ENCODE measurements at regions not wholly inside any gene's neighbourhood (a gene's known extent, or its start where the extent isn't known, plus 50 kb on each side); places are given as distances from the start of the nearest gene placed in this dataset.
"Not testable (repeated sequence)": the region's sequence is repeated elsewhere in the genome, so short reads cannot be mapped to it uniquely, and the experiment has no call there.

GRCh38 chr13:80074811-80075210 is 266.1 kb downstream of the SPRY2 start:
- DNase-seq (ENCODE audit: low read depth), result no peak

- no peak for DNase-seq (ENCODE audit: low read depth)
Observed at GRCh38 chr13:80074143-80074752, 266.7 kb downstream of the SPRY2 start.

GRCh38 chr13:80072231-80072630 is 268.7 kb downstream of the SPRY2 start:
- no peak for DNase-seq (ENCODE audit: low read depth)

GRCh38 chr13:80070024-80070703 is 270.8 kb downstream of the SPRY2 start:
- DNase-seq (ENCODE audit: low read depth), result no peak

- no peak for DNase-seq (ENCODE audit: low read depth)
Observed at GRCh38 chr13:80069374-80069773, 271.6 kb downstream of the SPRY2 start.

GRCh38 chr13:80065996-80066395 is 274.9 kb downstream of the SPRY2 start:
- no peak for DNase-seq (ENCODE audit: low read depth)

GRCh38 chr13:80062416-80062815 is 278.5 kb downstream of the SPRY2 start:
- DNase-seq (ENCODE audit: low read depth), result not testable (repeated sequence)

GRCh38 chr13:80059789-80060188 is 281.1 kb downstream of the SPRY2 start:
- DNase-seq (ENCODE audit: low read depth), result no peak

GRCh38 chr13:80058626-80059025 is 282.3 kb downstream of the SPRY2 start:
- no peak for DNase-seq (ENCODE audit: low read depth)

GRCh38 chr13:80055847-80056246 is 285.1 kb downstream of the SPRY2 start:
- DNase-seq (ENCODE audit: low read depth), result no peak

GRCh38 chr13:80054806-80055205 is 286.1 kb downstream of the SPRY2 start:
- DNase-seq (ENCODE audit: low read depth), result no peak

GRCh38 chr13:80052286-80052685 is 288.6 kb downstream of the SPRY2 start:
- DNase-seq (ENCODE audit: low read depth), result no peak

GRCh38 chr13:80050252-80050651 is 290.7 kb downstream of the SPRY2 start:
- DNase-seq (ENCODE audit: low read depth), result no peak

GRCh38 chr13:80048802-80049201 is 292.1 kb downstream of the SPRY2 start:
- peak; percentile 95 for DNase-seq (ENCODE audit: low read depth)

GRCh38 chr13:80048030-80048429 is 292.9 kb downstream of the SPRY2 start:
- no peak for DNase-seq (ENCODE audit: low read depth)

- no peak for DNase-seq (ENCODE audit: low read depth)
Observed at GRCh38 chr13:80047406-80047805, 293.5 kb downstream of the SPRY2 start.

GRCh38 chr13:80040981-80041317 is 300.0 kb downstream of the SPRY2 start:
- DNase-seq (ENCODE audit: low read depth), result no peak

- DNase-seq (ENCODE audit: low read depth), result peak; percentile 94
Observed at GRCh38 chr13:80040196-80040980, 300.5 kb downstream of the SPRY2 start.

GRCh38 chr13:80039000-80039399 is 301.9 kb downstream of the SPRY2 start:
- no peak for DNase-seq (ENCODE audit: low read depth)

- no peak for DNase-seq (ENCODE audit: low read depth)
Observed at GRCh38 chr13:80038371-80038770, 302.6 kb downstream of the SPRY2 start.

GRCh38 chr13:80037505-80037888 is 303.4 kb downstream of the SPRY2 start:
- DNase-seq (ENCODE audit: low read depth), result peak; percentile 74

- peak; percentile 57 for DNase-seq (ENCODE audit: low read depth)
Observed at GRCh38 chr13:80036845-80037504, 304.0 kb downstream of the SPRY2 start.

- no peak for DNase-seq (ENCODE audit: low read depth)
Observed at GRCh38 chr13:80035096-80035495, 305.8 kb downstream of the SPRY2 start.

Data from fibroblast of gingiva (primary cell).